NB4 (cell line): ENCODE measurements at regions not wholly inside any gene's neighbourhood (a gene's known extent, or its start where the extent isn't known, plus 50 kb on each side); places are given as distances from the start of the nearest gene placed in this dataset.
"Not testable (repeated sequence)": the region's sequence is repeated elsewhere in the genome, so short reads cannot be mapped to it uniquely, and the experiment has no call there.

ENCODE experiments used
- DNase-seq: peaks from one replicate; pipeline ENCODE4 v3.0.0; 2010; ENCODE audit warnings: low read depth
- H3K4me3 ChIP-seq: one replicate; pipeline ENCODE4 v1.5.1; 2011; ENCODE audit warnings: mild to moderate bottlenecking, low read depth, low read length, moderate library complexity
- MYC ChIP-seq: IDR thresholded peaks from 2 replicates; pipeline ENCODE4 v1.6.1; 2011; ENCODE audit warnings: low read depth, low read length
- POLR2A ChIP-seq: IDR thresholded peaks from 2 replicates; pipeline ENCODE4 v1.6.1; 2011; ENCODE audit warnings: mild to moderate bottlenecking; ENCODE audit not compliant: insufficient read length; ENCODE audit errors: extremely low read depth
- TF ChIP-seq, protein P1 (sequence below): IDR thresholded peaks from 2 replicates; pipeline ENCODE4 v1.6.1; 2011; ENCODE audit warnings: low read depth, low read length
- TF ChIP-seq, protein P2 (sequence below): IDR thresholded peaks from one replicate; pipeline ENCODE4 v1.5.1; 2012; ENCODE audit warnings: low read depth, low read length

DNA sequence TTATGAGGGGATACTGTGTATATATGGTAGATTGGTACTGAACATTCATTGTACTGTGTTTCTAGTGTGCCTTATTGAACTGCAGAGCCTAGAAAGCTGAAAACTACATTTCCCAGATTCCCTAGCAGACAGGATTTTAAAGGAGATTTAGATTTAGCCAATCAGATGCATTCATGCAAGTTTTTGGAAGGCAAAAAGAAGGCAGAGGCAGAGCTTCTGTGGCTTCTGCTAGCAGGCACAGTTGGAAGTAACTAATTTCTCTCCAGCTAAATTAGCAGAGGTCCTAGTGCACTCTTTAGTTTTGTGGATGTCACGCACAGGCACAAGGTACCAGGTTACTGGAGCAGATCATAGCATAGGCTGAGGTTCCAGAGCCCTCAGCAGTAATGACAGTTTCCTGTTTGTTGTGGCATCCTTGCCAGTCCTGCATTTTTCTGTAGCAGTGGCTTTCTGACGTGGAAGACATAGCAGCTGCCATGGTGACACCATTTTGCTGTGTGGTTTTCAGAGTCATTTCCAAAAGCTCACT is 83.7 kb upstream of the CCDC71L start:
- no peak for TF ChIP-seq MYC
- TF ChIP-seq POLR2A: no peak
- TF ChIP-seq, protein P1, sequence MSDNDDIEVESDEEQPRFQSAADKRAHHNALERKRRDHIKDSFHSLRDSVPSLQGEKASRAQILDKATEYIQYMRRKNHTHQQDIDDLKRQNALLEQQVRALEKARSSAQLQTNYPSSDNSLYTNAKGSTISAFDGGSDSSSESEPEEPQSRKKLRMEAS: no peak
- TF ChIP-seq, protein P2, sequence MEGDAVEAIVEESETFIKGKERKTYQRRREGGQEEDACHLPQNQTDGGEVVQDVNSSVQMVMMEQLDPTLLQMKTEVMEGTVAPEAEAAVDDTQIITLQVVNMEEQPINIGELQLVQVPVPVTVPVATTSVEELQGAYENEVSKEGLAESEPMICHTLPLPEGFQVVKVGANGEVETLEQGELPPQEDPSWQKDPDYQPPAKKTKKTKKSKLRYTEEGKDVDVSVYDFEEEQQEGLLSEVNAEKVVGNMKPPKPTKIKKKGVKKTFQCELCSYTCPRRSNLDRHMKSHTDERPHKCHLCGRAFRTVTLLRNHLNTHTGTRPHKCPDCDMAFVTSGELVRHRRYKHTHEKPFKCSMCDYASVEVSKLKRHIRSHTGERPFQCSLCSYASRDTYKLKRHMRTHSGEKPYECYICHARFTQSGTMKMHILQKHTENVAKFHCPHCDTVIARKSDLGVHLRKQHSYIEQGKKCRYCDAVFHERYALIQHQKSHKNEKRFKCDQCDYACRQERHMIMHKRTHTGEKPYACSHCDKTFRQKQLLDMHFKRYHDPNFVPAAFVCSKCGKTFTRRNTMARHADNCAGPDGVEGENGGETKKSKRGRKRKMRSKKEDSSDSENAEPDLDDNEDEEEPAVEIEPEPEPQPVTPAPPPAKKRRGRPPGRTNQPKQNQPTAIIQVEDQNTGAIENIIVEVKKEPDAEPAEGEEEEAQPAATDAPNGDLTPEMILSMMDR: no peak
- H3K4me3 ChIP-seq: no peak overlapping the region
- DNase-seq: no peak

DNA sequence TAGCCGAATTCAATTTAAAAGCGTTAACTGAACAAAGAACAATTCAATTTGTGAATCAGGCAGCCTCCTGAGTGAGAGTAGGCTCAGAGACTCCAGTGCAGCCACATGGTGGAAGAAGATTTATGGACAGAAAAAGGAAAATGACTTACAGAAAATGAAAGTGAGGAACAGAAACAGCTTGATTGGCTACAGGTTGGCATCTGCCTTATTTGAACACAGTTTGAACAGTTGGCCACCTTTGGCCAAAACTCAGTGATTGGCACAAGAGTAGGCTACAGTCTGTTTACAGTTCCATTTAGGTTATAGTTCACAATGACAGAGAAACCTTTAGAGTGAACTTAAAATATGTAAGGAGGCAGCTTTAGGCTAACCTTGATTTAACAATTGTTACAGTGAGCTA is 86.3 kb upstream of the CCDC71L start:
- DNase-seq, H3K4me3 ChIP-seq: not testable (repeated sequence)

DNA sequence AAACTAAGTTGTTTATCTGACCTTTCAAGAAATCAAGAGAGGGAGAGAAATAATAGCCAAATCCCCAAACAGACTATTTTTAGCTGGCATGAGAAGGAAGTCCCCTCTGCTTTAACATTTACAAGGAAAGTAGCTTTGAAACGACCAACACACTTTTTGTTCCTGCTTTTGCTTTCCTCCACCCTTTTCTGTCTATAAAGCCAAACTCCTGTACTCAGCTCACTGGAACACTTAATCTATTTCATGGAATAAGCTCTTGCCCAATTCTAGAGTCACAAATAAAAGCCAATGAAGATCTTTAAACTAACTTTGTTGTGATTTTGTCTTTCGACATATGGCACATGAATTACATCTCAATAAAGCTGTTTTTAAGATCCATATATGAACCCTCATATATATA is 86.8 kb upstream of the CCDC71L start:
- TF ChIP-seq, protein P2: no peak
- TF ChIP-seq, protein P1: no peak
- TF ChIP-seq POLR2A (no peak), MYC (no peak)
- no peak overlapping the region for H3K4me3 ChIP-seq
- no peak for DNase-seq

DNA sequence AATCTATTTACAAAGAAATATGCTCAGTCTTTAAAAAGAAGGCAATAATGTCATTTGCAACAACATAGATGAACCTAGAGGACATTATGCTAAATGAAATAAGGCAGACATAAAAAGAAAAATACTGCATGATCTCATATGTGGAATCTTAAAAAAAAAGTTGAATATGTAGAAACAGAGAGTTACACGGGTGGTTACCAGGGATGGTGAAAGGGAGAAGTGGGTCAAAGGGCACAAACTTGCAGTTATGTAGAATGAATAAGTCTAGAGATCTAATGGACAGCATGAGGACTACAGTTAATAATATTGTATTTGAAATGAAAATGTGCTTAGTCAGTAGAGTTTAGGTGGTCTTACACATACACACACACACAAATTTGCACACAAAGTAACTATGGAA is 88.2 kb upstream of the CCDC71L start:
- TF ChIP-seq, protein P1: no peak
- no peak for TF ChIP-seq MYC
- TF ChIP-seq, protein P2: no peak
- no peak for TF ChIP-seq POLR2A
- DNase-seq: no peak

DNA sequence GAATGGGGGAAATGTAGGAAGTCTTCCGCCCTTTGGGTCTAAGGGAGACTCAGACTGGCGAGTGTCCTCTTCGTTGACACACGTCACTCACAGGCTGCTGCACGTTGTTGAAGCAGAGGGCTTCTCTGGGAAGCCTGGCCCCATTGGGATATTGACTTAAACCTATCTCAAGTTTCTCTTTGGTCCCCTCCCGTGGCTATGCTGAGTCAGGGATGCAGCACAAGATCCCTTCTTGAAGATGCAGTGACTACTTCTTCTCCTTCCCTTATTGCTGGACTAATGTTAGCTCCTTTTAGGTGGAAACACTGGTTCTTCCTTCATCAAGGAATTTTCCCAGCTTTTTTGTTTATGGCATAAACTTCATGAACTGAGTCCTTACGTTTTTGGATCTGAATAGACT is 89.8 kb upstream of the CCDC71L start:
- no peak for DNase-seq
- no peak overlapping the region for H3K4me3 ChIP-seq
- TF ChIP-seq, protein P2: no peak
- no peak for TF ChIP-seq POLR2A
- TF ChIP-seq MYC: no peak

More for the DNA sequence above, 88.2 kb upstream of the CCDC71L start:
- no peak overlapping the region for H3K4me3 ChIP-seq

DNA sequence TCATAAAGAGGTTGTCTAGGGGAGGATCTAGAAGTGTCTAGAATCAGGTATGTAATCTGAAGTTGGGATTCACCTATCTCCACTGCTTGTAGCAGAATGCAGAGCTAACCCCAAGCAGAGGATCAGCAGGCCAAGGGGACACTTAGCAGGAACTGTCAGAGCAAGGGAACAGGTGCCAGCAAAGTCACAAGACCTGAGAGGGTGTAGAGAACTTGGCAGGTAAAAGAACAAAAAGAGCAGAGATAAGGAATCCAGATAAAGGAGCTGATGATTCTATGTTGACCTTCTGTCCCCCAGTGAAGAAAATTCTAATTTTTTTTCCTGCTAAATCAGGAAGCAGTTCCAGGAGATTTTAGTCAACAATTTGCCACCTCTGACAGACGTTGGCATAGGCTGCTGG is 91.4 kb upstream of the CCDC71L start:
- TF ChIP-seq, protein P2: no peak
- TF ChIP-seq, protein P1: no peak
- TF ChIP-seq MYC: no peak
- no peak for TF ChIP-seq POLR2A
- DNase-seq: no peak
- H3K4me3 ChIP-seq: no peak overlapping the region

DNA sequence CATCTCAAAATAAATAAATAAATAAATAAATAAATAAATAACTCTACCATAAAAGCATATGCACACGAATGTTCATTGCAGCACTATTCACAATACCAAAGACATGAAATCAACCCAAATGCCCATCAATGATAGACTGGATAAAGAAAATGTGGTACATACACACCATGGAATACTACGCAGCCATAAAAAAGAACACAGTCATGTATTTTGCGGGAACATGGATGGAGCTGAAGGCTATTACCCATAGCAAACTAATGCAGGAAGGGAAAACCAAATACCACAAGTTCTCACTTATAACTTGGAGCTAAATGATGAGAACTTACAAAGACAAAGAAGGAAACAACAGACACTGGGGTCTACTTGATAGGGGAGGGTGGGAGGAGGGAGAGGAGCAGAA is 94.1 kb upstream of the CCDC71L start:
- not testable (repeated sequence) for DNase-seq

More for the DNA sequence above, 94.1 kb upstream of the CCDC71L start:
- not testable (repeated sequence) for H3K4me3 ChIP-seq
